Fibroblast of lung (primary cell): ENCODE measurements at regions not wholly inside any gene's neighbourhood (a gene's known extent, or its start where the extent isn't known, plus 50 kb on each side); places are given as distances from the start of the nearest gene placed in this dataset.

Source experiments
- DNase-seq, 2 donors: peaks; one replicate each; pipeline versions ENCODE4 v3.0.0 to v3.0.0-alpha.2; 2010; ENCODE audit warnings: low read depth in 2 of 2
- H2AFZ ChIP-seq: 2 replicates; pipeline ENCODE4 v1.5.1; 2012; ENCODE audit warnings: low read length, control low read depth, inconsistent platforms
- H3K27ac ChIP-seq: 2 replicates; pipeline ENCODE4 v1.5.1; 2011; ENCODE audit warnings: low read length, control low read depth; ENCODE audit not compliant: insufficient read depth
- H3K27me3 ChIP-seq: 2 replicates; pipeline ENCODE4 v1.5.1; 2011; ENCODE audit warnings: mild to moderate bottlenecking, low read length; ENCODE audit not compliant: control insufficient read depth, insufficient read depth
- H3K36me3 ChIP-seq: 2 replicates; pipeline ENCODE4 v1.5.1; 2011; ENCODE audit warnings: low read length; ENCODE audit not compliant: control insufficient read depth, insufficient read depth
- H3K4me1 ChIP-seq: 2 replicates; pipeline ENCODE4 v1.5.1; 2011; ENCODE audit warnings: low read length; ENCODE audit not compliant: control insufficient read depth, insufficient read depth; ENCODE audit errors: extremely low read depth
- H3K4me2 ChIP-seq: 2 replicates; pipeline ENCODE4 v1.5.1; 2011; ENCODE audit warnings: low read length, control low read depth; ENCODE audit not compliant: insufficient read depth; ENCODE audit errors: extremely low read depth
- H3K4me3 ChIP-seq, 4 experiments: fragments of 200-600 bp in 1 of 4; sonication (generic) in 1 of 4; replicated peaks in 1 of 4; 2 replicates each; pipeline ENCODE4 v1.5.1; 2011 to 2016; ENCODE audit warnings: low read length in 4 of 4, low read depth in 3 of 4, mild to moderate bottlenecking in 3 of 4, control low read depth in 2 of 4, inconsistent platforms in 1 of 4, mixed read lengths in 1 of 4; ENCODE audit not compliant: insufficient read depth in 1 of 4; ENCODE audit errors: control extremely low read depth in 1 of 4
- H3K79me2 ChIP-seq: 2 replicates; pipeline ENCODE4 v1.5.1; 2012; ENCODE audit warnings: mild to moderate bottlenecking, low read length, inconsistent platforms; ENCODE audit not compliant: control insufficient read depth, insufficient read depth
- H3K9ac ChIP-seq: 2 replicates; pipeline ENCODE4 v1.5.1; 2011; ENCODE audit warnings: mild to moderate bottlenecking, low read length, control low read depth; ENCODE audit not compliant: insufficient read depth
- H3K9me3 ChIP-seq: 2 replicates; pipeline ENCODE4 v1.5.1; 2012; ENCODE audit warnings: low read depth, low read length; ENCODE audit not compliant: control insufficient read depth, insufficient read depth
- H4K20me1 ChIP-seq: 2 replicates; pipeline ENCODE4 v1.5.1; 2011; ENCODE audit warnings: low read length; ENCODE audit not compliant: control insufficient read depth, insufficient read depth; ENCODE audit errors: extremely low read depth
- EZH2 ChIP-seq: IDR thresholded peaks from 2 replicates; pipeline ENCODE4 v1.5.1; 2012; ENCODE audit warnings: low read length, control low read depth, mild to moderate bottlenecking; ENCODE audit errors: missing control alignments
- TF ChIP-seq, protein P1 (sequence below), 2 donors: IDR thresholded peaks in 1 of 2; conservative IDR thresholded peaks in 1 of 2; 1 replicate in 1 of 2; 2 replicates in 1 of 2; pipeline ENCODE4 v1.5.1; 2011 to 2012; ENCODE audit warnings: low read length in 2 of 2, control low read depth in 1 of 2, inconsistent platforms in 1 of 2, low read depth in 1 of 2, mild to moderate bottlenecking in 1 of 2

DNA sequence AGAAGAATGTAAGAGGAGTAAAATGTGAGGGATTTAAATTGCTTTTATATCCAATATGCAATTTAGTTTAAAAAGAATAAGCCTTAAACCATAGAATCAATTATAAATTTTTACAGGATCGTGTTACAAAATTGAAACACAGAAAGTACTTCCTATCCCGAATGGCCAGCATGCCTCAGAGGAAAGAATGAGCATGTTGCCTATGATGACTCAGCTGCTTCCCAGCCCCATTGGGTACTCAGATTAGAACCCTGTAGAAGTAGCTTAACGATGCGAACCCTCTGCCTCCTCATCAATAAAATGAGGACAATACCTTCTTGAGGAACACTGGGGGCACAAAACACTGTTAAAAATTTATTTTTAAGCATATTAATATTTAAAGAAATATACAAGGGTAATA is 113.4 kb upstream of the CDK1 start:
- Histone ChIP-seq H3K4me3 (no peak overlapping the region), H3K27ac (no peak overlapping the region), H3K4me2 (no peak overlapping the region), H4K20me1 (no peaks in the 10 kb centered on the region), H2AFZ (no peak overlapping the region), H3K4me1 (no peaks in the 10 kb centered on the region), H3K9me3 (no peaks in the 10 kb centered on the region), H3K9ac (no peak overlapping the region), H3K79me2 (no peaks in the 10 kb centered on the region), H3K27me3 (no peaks in the 10 kb centered on the region), H3K36me3 (no peaks in the 10 kb centered on the region)
- DNase-seq, result peak; percentile 29 to 40
- TF ChIP-seq EZH2, result no peak
- TF ChIP-seq, protein P1, sequence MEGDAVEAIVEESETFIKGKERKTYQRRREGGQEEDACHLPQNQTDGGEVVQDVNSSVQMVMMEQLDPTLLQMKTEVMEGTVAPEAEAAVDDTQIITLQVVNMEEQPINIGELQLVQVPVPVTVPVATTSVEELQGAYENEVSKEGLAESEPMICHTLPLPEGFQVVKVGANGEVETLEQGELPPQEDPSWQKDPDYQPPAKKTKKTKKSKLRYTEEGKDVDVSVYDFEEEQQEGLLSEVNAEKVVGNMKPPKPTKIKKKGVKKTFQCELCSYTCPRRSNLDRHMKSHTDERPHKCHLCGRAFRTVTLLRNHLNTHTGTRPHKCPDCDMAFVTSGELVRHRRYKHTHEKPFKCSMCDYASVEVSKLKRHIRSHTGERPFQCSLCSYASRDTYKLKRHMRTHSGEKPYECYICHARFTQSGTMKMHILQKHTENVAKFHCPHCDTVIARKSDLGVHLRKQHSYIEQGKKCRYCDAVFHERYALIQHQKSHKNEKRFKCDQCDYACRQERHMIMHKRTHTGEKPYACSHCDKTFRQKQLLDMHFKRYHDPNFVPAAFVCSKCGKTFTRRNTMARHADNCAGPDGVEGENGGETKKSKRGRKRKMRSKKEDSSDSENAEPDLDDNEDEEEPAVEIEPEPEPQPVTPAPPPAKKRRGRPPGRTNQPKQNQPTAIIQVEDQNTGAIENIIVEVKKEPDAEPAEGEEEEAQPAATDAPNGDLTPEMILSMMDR (conservative IDR thresholded peaks at IDR 0.05 in 1 of 2, IDR thresholded peaks at IDR 0.05 in 1 of 2; ENCODE audit: low read depth in 1 of 2, low read length in 2 of 2), result no peak

DNA sequence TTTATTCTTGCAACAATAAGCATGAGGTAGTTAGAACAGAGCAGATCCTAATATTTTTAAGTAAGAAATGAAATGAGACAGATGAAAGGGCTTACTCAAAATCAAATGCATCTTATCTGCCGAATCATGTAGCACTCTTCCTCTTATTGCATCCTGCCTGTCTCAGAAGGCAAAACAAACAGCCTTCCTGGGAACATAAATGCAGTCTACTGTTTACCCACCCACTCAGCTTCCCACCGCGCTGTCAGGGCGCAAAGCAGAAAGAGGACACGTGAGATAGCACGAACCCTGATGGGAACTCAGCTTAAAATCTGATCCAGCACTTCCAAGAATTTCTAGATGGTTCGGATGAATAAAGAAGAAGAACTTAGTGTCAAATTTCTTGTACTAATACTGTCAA is 114.4 kb upstream of the CDK1 start:
- no peak for DNase-seq
- Histone ChIP-seq H3K79me2 (no peaks in the 10 kb centered on the region), H3K36me3 (no peaks in the 10 kb centered on the region), H2AFZ (no peak overlapping the region), H3K4me1 (no peaks in the 10 kb centered on the region), H3K9me3 (no peaks in the 10 kb centered on the region), H3K27me3 (no peaks in the 10 kb centered on the region), H3K9ac (no peak overlapping the region), H3K4me2 (no peak overlapping the region), H3K27ac (no peak overlapping the region), H4K20me1 (no peaks in the 10 kb centered on the region), H3K4me3 (no peak overlapping the region)
- TF ChIP-seq, protein P1 (conservative IDR thresholded peaks at IDR 0.05 in 1 of 2, IDR thresholded peaks at IDR 0.05 in 1 of 2; ENCODE audit: low read depth in 1 of 2, low read length in 2 of 2), result no peak
- no peak for TF ChIP-seq EZH2

DNA sequence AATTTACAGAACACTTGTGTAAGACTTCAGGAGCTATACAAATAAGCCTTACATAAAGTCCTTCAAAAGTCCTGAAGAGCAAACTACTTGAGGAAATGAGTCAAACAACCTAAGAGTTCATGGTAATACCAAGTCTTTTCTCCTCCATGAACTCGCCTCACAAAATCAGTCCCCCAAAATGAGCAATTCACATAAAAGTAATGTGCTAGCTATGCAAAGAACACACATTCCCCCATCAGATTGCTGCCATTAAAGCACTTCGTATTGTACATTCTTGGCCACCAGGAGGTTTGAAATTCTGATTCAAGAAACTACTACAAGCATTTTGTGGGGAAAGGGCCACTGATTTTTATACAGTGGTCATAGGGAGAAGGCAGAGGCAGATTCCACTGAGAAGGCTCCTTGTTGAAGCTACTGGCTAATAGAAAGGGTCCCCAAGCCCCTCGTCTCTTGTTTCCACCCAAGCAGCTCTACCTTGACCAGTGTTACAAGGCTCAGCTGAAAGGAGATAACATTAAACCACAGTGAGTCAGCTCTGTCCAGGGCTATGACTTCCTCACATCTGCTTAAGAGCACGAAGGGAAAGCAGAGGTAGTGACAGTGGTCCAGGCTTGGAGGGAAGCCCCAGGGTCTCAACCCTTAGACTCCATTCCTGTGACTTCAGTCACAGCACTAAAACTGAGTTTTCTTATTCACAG is 115.2 kb upstream of the CDK1 start:
- Histone ChIP-seq H4K20me1 (no peaks in the 10 kb centered on the region), H2AFZ (no peak overlapping the region), H3K27ac (no peak overlapping the region), H3K9ac (no peak overlapping the region), H3K36me3 (no peaks in the 10 kb centered on the region), H3K79me2 (no peaks in the 10 kb centered on the region), H3K4me1 (no peaks in the 10 kb centered on the region), H3K4me2 (no peak overlapping the region), H3K4me3 (no peak overlapping the region), H3K9me3 (no peaks in the 10 kb centered on the region), H3K27me3 (no peaks in the 10 kb centered on the region)
- DNase-seq, result peak; percentile 5 to 78
- TF ChIP-seq, protein P1 (conservative IDR thresholded peaks at IDR 0.05 in 1 of 2, IDR thresholded peaks at IDR 0.05 in 1 of 2; ENCODE audit: low read depth in 1 of 2, low read length in 2 of 2), result no peak
- TF ChIP-seq EZH2, result no peak
